Hepatocyte (in vitro differentiated cells): ENCODE measurements at regions not wholly inside any gene's neighbourhood (a gene's known extent, or its start where the extent isn't known, plus 50 kb on each side); places are given as distances from the start of the nearest gene placed in this dataset.

Experiments
- DNase-seq: peaks from one replicate; pipeline ENCODE4 v3.0.0-alpha.2; 2016; ENCODE audit warnings: low spot score
- H2AFZ ChIP-seq: fragments of 200-600 bp; sonication (generic); 2 replicates; pipeline ENCODE4 v1.6.0; 2016; ENCODE audit warnings: antibody characterized with exemption, mild to moderate bottlenecking
- H3K27ac ChIP-seq: fragments of 200-600 bp; sonication (generic); 2 replicates; pipeline ENCODE4 v1.5.1; 2016; ENCODE audit warnings: mild to moderate bottlenecking
- H3K27me3 ChIP-seq: fragments of 200-600 bp; sonication (generic); 2 replicates; pipeline ENCODE4 v1.6.1; 2016
- H3K36me3 ChIP-seq: fragments of 200-600 bp; sonication (generic); replicated peaks from 2 replicates; pipeline ENCODE4 v1.5.1; 2016; ENCODE audit warnings: low read depth; ENCODE audit not compliant: insufficient read depth
- H3K4me1 ChIP-seq: fragments of 200-600 bp; sonication (generic); 2 replicates; pipeline ENCODE4 v1.5.1; 2016; ENCODE audit warnings: mild to moderate bottlenecking, moderate library complexity; ENCODE audit not compliant: insufficient read depth
- H3K4me2 ChIP-seq: fragments of 200-600 bp; sonication (generic); 2 replicates; pipeline ENCODE4 v1.6.0; 2016
- H3K4me3 ChIP-seq: fragments of 200-600 bp; sonication (generic); 2 replicates; pipeline ENCODE4 v1.5.1; 2016; ENCODE audit warnings: mild to moderate bottlenecking
- H3K79me2 ChIP-seq: fragments of 200-600 bp; sonication (generic); 2 replicates; pipeline ENCODE4 v1.6.0; 2017; ENCODE audit warnings: mild to moderate bottlenecking
- H3K9me2 ChIP-seq: fragments of 200-600 bp; sonication (generic); replicated peaks from 2 replicates; pipeline ENCODE4 v1.6.0; 2017; ENCODE audit warnings: mild to moderate bottlenecking; ENCODE audit not compliant: insufficient read depth
- H3K9me3 ChIP-seq: fragments of 200-600 bp; sonication (generic); 2 replicates; pipeline ENCODE4 v1.5.1; 2016; ENCODE audit warnings: low read depth, mild to moderate bottlenecking
- H4K20me1 ChIP-seq: fragments of 200-600 bp; sonication (generic); 2 replicates; pipeline ENCODE4 v1.6.0; 2016; ENCODE audit warnings: mild to moderate bottlenecking; ENCODE audit not compliant: insufficient read depth, poor library complexity, severe bottlenecking
- CTCF ChIP-seq: fragments of 200-600 bp; sonication (generic); IDR thresholded peaks from 2 replicates; pipeline ENCODE4 v1.5.1; 2016; ENCODE audit warnings: antibody characterized with exemption, mild to moderate bottlenecking; ENCODE audit not compliant: poor library complexity
- EZH2 ChIP-seq: fragments of 200-600 bp; sonication (generic); IDR thresholded peaks from 2 replicates; pipeline ENCODE4 v1.6.1; 2016; ENCODE audit warnings: antibody characterized with exemption, mild to moderate bottlenecking, borderline replicate concordance
- EZH2phosphoT487 ChIP-seq: fragments of 200-600 bp; sonication (generic); IDR thresholded peaks from one replicate; pipeline ENCODE4 v1.6.1; 2018; ENCODE audit warnings: antibody characterized with exemption, mild to moderate bottlenecking, low read depth, moderate library complexity; ENCODE audit not compliant: unreplicated experiment, severe bottlenecking
- WGBS: methylation state at CpG from one replicate; pipeline ENCODE4 v1.1.6; 2016; ENCODE audit warnings: low lambda C conversion rate; ENCODE audit errors: missing lambda C conversion rate; 5-methylcytosine and 5-hydroxymethylcytosine counted together

DNA sequence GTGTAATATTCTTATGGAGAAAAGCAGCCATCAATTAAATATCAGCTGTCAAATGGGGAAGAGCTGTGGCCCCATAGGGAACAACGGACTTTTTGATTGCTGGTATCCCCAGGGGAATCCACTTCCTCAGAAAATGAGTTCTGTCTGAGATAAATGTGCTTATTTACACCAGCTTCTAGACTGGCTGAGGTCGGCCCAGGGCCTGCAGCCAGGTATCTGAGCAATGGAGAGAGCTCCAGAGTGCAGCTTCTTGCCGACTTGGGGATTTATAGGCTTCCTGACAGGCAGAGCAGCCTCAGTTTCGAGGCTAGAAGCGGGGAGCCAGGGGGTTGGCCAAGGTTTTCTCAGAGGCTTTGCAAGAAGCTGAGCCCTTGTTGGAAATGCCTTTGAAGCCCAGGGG, 67.2 kb downstream of the MCFD2 start:
- no peak for TF ChIP-seq EZH2phosphoT487
- no peak for TF ChIP-seq CTCF
- no peak for TF ChIP-seq EZH2
- Histone ChIP-seq H3K9me2 (no peaks in the 10 kb centered on the region), H3K27me3 (no peaks in the 10 kb centered on the region), H4K20me1 (no peaks in the 10 kb centered on the region), H3K36me3 (no peaks in the 10 kb centered on the region), H3K27ac (peak overlapping the region; percentile 98), H3K4me2 (peak overlapping the region; percentile 52), H3K9me3 (no peaks in the 10 kb centered on the region), H3K79me2 (no peaks in the 10 kb centered on the region), H2AFZ (no peak overlapping the region), H3K4me3 (no peak overlapping the region), H3K4me1 (peaks cover 52% of the 10 kb centered on the region)
- no peak for DNase-seq
- 36% methylated on average over 5 of the region's 5 CpGs for WGBS

- no peak overlapping the region for H3K4me3 ChIP-seq
- WGBS = 66% methylated on average over 5 of the region's 5 CpGs
Measured at GRCh38 chr2:46847726-46848412, 67.7 kb downstream of the MCFD2 start.

GRCh38 chr2:46847185-46847710, 68.4 kb downstream of the MCFD2 start:
- 42% methylated on average over 12 of the region's 12 CpGs for WGBS
- Histone ChIP-seq H3K36me3 (no peaks in the 10 kb centered on the region), H3K9me2 (no peaks in the 10 kb centered on the region), H3K27ac (peak overlapping the region; percentile 98), H4K20me1 (no peaks in the 10 kb centered on the region), H3K4me3 (no peak overlapping the region), H3K9me3 (no peaks in the 10 kb centered on the region), H3K79me2 (no peaks in the 10 kb centered on the region), H3K4me2 (peak overlapping the region; percentile 51), H2AFZ (no peak overlapping the region), H3K27me3 (no peaks in the 10 kb centered on the region), H3K4me1 (peaks cover 52% of the 10 kb centered on the region)
- peak; percentile 91 for DNase-seq
- no peak for TF ChIP-seq CTCF
- TF ChIP-seq EZH2phosphoT487 = no peak
- TF ChIP-seq EZH2 = no peak

More at GRCh38 chr2:46847726-46848412, 67.7 kb downstream of the MCFD2 start:
- Histone ChIP-seq H3K9me3 (no peaks in the 10 kb centered on the region), H4K20me1 (no peaks in the 10 kb centered on the region), H3K4me1 (peaks cover 52% of the 10 kb centered on the region), H3K27ac (peak overlapping the region; percentile 98), H3K9me2 (no peaks in the 10 kb centered on the region), H3K4me2 (peak overlapping the region; percentile 52), H3K27me3 (no peaks in the 10 kb centered on the region), H3K79me2 (no peaks in the 10 kb centered on the region), H3K36me3 (no peaks in the 10 kb centered on the region), H2AFZ (no peak overlapping the region)
- DNase-seq = peak; percentile 41
- TF ChIP-seq EZH2 = no peak

DNA sequence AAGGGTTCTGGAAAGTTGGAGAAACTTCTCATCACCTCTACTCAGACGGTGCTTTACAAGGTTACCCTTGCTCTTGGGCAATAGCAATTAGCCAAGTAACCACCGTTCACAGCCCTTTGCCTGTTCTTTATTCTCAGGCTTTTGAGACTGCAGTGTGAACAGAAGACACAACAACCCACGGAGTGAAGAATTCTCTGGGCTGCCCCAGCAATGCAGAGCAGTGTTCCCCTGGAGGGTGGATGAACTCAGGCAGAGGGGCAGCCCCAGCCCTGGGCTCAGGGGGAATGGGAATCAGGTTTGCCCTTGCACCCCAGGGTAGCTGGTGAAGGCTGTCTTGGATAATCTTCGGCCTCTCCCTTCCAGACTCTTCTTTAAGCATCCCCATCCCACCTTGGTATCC, 69.1 kb downstream of the MCFD2 start:
- Histone ChIP-seq H3K4me2 (peak overlapping the region; percentile 39), H2AFZ (no peak overlapping the region), H3K9me2 (no peaks in the 10 kb centered on the region), H4K20me1 (no peaks in the 10 kb centered on the region), H3K4me1 (peaks cover 52% of the 10 kb centered on the region), H3K36me3 (no peaks in the 10 kb centered on the region), H3K4me3 (no peak overlapping the region), H3K27me3 (no peaks in the 10 kb centered on the region), H3K79me2 (no peaks in the 10 kb centered on the region), H3K9me3 (no peaks in the 10 kb centered on the region), H3K27ac (peak overlapping the region; percentile 98)
- no peak for TF ChIP-seq EZH2
- no peak for TF ChIP-seq EZH2phosphoT487
- TF ChIP-seq CTCF = no peak
- 66% methylated on average over 4 of the region's 4 CpGs for WGBS
- DNase-seq = no peak
